Heart left ventricle (tissue), 13 donors: ENCODE measurements at regions not wholly inside any gene's neighbourhood (a gene's known extent, or its start where the extent isn't known, plus 50 kb on each side); places are given as distances from the start of the nearest gene placed in this dataset.

ENCODE experiments used
- POLR2A ChIP-seq, 2 donors: fragments of 450-650 bp; IDR thresholded peaks; one replicate each; pipeline ENCODE4 v1.6.1; 2017; ENCODE audit warnings: antibody characterized with exemption in 2 of 2, mild to moderate bottlenecking in 2 of 2, moderate library complexity in 2 of 2
- TF ChIP-seq, protein P1 (sequence below), 12 donors: fragments of 200-600 bp; sonication (generic) in 4 of 12; IDR thresholded peaks; one replicate each; pipeline versions ENCODE4 v1.5.0 to v1.8.0; 2018 to 2022; ENCODE audit warnings: antibody characterized with exemption in 12 of 12, mild to moderate bottlenecking in 5 of 12
- donor health status: ischemic (EF 13 %, LVEDD 7.1; RV severe dilation, severe dysfunction).
- donor health status: DM: no; HTN: yes; CAD: no.
- donor health status: DM: no; HTN: no; CAD: no.
- donor health status: ischemic (EF 25% LVEDD 6.9; RV normal size, moderate dysfunction).
- donor health status: ischemic (EF 25% LVEDD 5.7; RV mildly dilated, moderate dysfunction).
- donor health status: ischemic (EF 35%, LVEDD 5.7; RV mildly dilated, moderate dysfunction).
- donor health status: nonischemic (EF 11% LVEDD 7.7; RV severe dilation, severe dysfunction).
- donor health status: DM: yes; HTN: yes; CAD: no.
- donor health status: PGD.
- donor health status: ischemic (EF 29% LVEDD 5.4; RV normal size, mild dysfunction).
- donor health status: nonischemic (EF 23%, LVEDD 6.1; RV moderate dilation, normal function).

DNA sequence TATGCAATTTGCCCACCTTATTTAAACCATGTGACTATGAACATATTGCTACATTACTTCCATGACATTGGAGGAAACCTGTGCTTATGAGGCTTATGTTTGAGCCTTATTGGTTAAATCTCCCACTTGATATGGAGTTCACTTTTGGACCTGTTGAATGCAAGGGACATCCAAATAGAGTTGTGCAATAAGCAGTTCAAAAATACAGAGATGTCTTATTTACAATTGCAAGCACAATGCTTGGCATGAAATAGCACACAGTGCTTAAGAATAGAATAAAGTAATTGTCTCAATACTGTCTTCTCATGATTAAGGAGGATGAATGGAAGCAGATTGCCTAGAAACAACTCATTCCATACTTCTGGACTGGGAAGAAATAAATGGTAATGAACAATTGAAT is 793.5 kb downstream of the METTL4 start:
- TF ChIP-seq, protein P1, sequence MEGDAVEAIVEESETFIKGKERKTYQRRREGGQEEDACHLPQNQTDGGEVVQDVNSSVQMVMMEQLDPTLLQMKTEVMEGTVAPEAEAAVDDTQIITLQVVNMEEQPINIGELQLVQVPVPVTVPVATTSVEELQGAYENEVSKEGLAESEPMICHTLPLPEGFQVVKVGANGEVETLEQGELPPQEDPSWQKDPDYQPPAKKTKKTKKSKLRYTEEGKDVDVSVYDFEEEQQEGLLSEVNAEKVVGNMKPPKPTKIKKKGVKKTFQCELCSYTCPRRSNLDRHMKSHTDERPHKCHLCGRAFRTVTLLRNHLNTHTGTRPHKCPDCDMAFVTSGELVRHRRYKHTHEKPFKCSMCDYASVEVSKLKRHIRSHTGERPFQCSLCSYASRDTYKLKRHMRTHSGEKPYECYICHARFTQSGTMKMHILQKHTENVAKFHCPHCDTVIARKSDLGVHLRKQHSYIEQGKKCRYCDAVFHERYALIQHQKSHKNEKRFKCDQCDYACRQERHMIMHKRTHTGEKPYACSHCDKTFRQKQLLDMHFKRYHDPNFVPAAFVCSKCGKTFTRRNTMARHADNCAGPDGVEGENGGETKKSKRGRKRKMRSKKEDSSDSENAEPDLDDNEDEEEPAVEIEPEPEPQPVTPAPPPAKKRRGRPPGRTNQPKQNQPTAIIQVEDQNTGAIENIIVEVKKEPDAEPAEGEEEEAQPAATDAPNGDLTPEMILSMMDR (IDR thresholded peaks at IDR 0.05): no peak
- TF ChIP-seq POLR2A (IDR thresholded peaks at IDR 0.05): no peak
